WTC11 (cell line): ENCODE measurements at regions not wholly inside any gene's neighbourhood (a gene's known extent, or its start where the extent isn't known, plus 50 kb on each side); places are given as distances from the start of the nearest gene placed in this dataset.

Source experiments
- ATAC-seq: fragments of 200-7000 bp; cut with Tn5 transposase; 2 replicates; pipeline ENCODE4 v1.10.0; 2021; ENCODE audit warnings: mild to moderate bottlenecking, moderate library complexity
- CTCF ChIA-PET: fragments of 300-600 bp; sonication (Branson Sonifier 250); formaldehyde crosslinking; loops from one replicate; lab custom pipeline; 2021; ENCODE audit warnings: antibody characterized with exemption; lab: Charles Lee
- POLR2A ChIA-PET: fragments of 350-600 bp; sonication (Branson Sonifier 250); formaldehyde crosslinking; loops from one replicate; lab custom pipeline; 2021; ENCODE audit warnings: antibody characterized with exemption; lab: Charles Lee
- DNase-seq: peaks from one replicate; pipeline ENCODE4 v3.0.0; 2021; ENCODE audit warnings: low spot score
- H3K27ac Mint-ChIP-seq: 2 replicates; pipeline ENCODE4 v1.8.0; 2021; ENCODE audit warnings: mixed read lengths
- H3K27me3 Mint-ChIP-seq: 2 replicates; pipeline ENCODE4 v1.8.0; 2021; ENCODE audit warnings: low read depth, mild to moderate bottlenecking, moderate library complexity, mixed read lengths
- H3K36me3 Mint-ChIP-seq: 2 replicates; pipeline ENCODE4 v1.8.0; 2021; ENCODE audit warnings: mixed read lengths
- H3K4me1 Mint-ChIP-seq: 2 replicates; pipeline ENCODE4 v1.8.0; 2022; ENCODE audit warnings: mixed read lengths
- H3K4me3 Mint-ChIP-seq: 2 replicates; pipeline ENCODE4 v1.8.0; 2021; ENCODE audit warnings: mild to moderate bottlenecking, moderate library complexity, mixed read lengths
- H3K9me3 Mint-ChIP-seq: 2 replicates; pipeline ENCODE4 v1.8.0; 2021; ENCODE audit warnings: mixed read lengths
- EMX1 ChIP-seq: fragments of 250-450 bp; sonication (Bioruptor Pico); IDR thresholded peaks from 2 replicates; pipeline ENCODE4 v1.8.0; 2021; ENCODE audit warnings: mild to moderate bottlenecking
- ESRRA ChIP-seq: sonication (generic); formaldehyde crosslinking; IDR thresholded peaks from 2 replicates; pipeline ENCODE4 v1.8.1; 2022; ENCODE audit warnings: mild to moderate bottlenecking, missing genetic modification reagents, borderline replicate concordance
- ETV6 ChIP-seq: sonication (generic); formaldehyde crosslinking; IDR thresholded peaks from 2 replicates; pipeline ENCODE4 v1.8.1; 2022; ENCODE audit warnings: mild to moderate bottlenecking, missing genetic modification reagents
- FOXJ3 ChIP-seq: sonication (generic); formaldehyde crosslinking; IDR thresholded peaks from 2 replicates; pipeline ENCODE4 v1.9.0; 2021; ENCODE audit warnings: missing genetic modification reagents, mild to moderate bottlenecking, borderline replicate concordance
- GABPB1 ChIP-seq: sonication (generic); formaldehyde crosslinking; IDR thresholded peaks from 2 replicates; pipeline ENCODE4 v1.8.1; 2023; ENCODE audit warnings: mild to moderate bottlenecking, missing genetic modification reagents
- GRHL2 ChIP-seq: fragments of 250-450 bp; sonication (Bioruptor Pico); IDR thresholded peaks from 2 replicates; pipeline ENCODE4 v1.8.0; 2022; ENCODE audit warnings: mild to moderate bottlenecking, moderate library complexity; ENCODE audit not compliant: insufficient replicate concordance, severe bottlenecking
- HMGA2 ChIP-seq: fragments of 250-450 bp; sonication (Bioruptor Pico); IDR thresholded peaks from 2 replicates; pipeline ENCODE4 v1.4.0; 2021; ENCODE audit warnings: mild to moderate bottlenecking, moderate library complexity
- NFE2L1 ChIP-seq: sonication (generic); formaldehyde crosslinking; IDR thresholded peaks from 2 replicates; pipeline ENCODE4 v1.8.1; 2023; ENCODE audit warnings: missing genetic modification reagents
- SMAD3 ChIP-seq: sonication (generic); formaldehyde crosslinking; IDR thresholded peaks from 2 replicates; pipeline ENCODE4 v1.8.0; 2022; ENCODE audit warnings: missing genetic modification reagents, mild to moderate bottlenecking, borderline replicate concordance
- SMAD4 ChIP-seq: sonication (generic); formaldehyde crosslinking; IDR thresholded peaks from 2 replicates; pipeline ENCODE4 v1.8.0; 2022; ENCODE audit warnings: mild to moderate bottlenecking, missing genetic modification reagents
- TF ChIP-seq, protein P1 (sequence below): sonication (generic); formaldehyde crosslinking; IDR thresholded peaks from 2 replicates; pipeline ENCODE4 v1.8.1; 2023; ENCODE audit warnings: mild to moderate bottlenecking, missing genetic modification reagents
- TF ChIP-seq, protein P2 (sequence below): sonication (generic); formaldehyde crosslinking; conservative IDR thresholded peaks from 2 replicates; pipeline ENCODE4 v1.8.1; 2023; ENCODE audit warnings: mild to moderate bottlenecking, low read depth, missing genetic modification reagents, moderate library complexity
- TF ChIP-seq, protein P3 (sequence below): fragments of 250-450 bp; sonication (Bioruptor Pico); conservative IDR thresholded peaks from 2 replicates; pipeline ENCODE4 v1.9.0; 2021; ENCODE audit warnings: mild to moderate bottlenecking
- TF ChIP-seq, protein P4 (sequence below): fragments of 250-450 bp; sonication (Bioruptor Pico); IDR thresholded peaks from 2 replicates; pipeline ENCODE4 v1.9.0; 2021; ENCODE audit warnings: moderate library complexity, mild to moderate bottlenecking, inconsistent platforms, borderline replicate concordance
- TF ChIP-seq, protein P5 (sequence below): fragments of 200-600 bp; IDR thresholded peaks from 2 replicates; pipeline ENCODE4 v1.8.0; 2022; ENCODE audit warnings: antibody characterized with exemption
- TF ChIP-seq, protein P6 (sequence below): sonication (generic); formaldehyde crosslinking; IDR thresholded peaks from 2 replicates; pipeline ENCODE4 v1.8.1; 2022; ENCODE audit warnings: low read depth, missing genetic modification reagents, borderline replicate concordance
- TF ChIP-seq, protein P7 (sequence below): sonication (generic); formaldehyde crosslinking; IDR thresholded peaks from 2 replicates; pipeline ENCODE4 v1.8.1; 2023; ENCODE audit warnings: mild to moderate bottlenecking, moderate library complexity, missing genetic modification reagents

DNA sequence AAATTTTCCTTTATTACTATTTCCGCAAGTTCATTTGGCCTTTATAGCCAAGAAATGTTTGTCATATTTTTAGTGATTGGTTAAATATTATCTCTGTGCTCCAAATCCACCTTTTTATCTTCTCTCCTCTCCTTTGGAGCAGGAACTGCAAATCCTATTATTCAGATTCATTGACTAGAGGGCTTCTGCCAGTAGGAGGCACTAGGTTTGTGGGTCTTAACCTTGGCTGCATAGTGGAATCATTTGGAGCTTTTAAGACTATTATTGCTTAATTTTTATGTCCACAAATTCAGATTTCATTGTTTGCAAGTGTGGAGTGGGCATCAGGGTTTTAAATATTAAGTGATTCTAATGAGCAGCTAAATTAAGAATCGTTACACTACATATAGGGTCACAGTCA, 75.3 kb upstream of the SYT10 start:
- no peaks in the 10 kb centered on the region for H3K9me3 Mint-ChIP-seq
- no peak overlapping the region for H3K4me3 Mint-ChIP-seq
- POLR2A ChIA-PET: no interaction called here
- DNase-seq (no peak), ATAC-seq (peak; percentile 51)
- no peaks in the 10 kb centered on the region for H3K36me3 Mint-ChIP-seq
- H3K27me3 Mint-ChIP-seq: no peaks in the 10 kb centered on the region
- peaks cover 3% of the 10 kb centered on the region; the same call in 1 of the 2 replicates for H3K4me1 Mint-ChIP-seq
- CTCF ChIA-PET: interaction anchor here (1.0 to 1.4 kb wide), 6 partner anchors 15 to 91 kb away, joined by 3 to 9 read pairs (median 4); no protein-coding TSS in a partner anchor
- TF ChIP-seq, protein P1, sequence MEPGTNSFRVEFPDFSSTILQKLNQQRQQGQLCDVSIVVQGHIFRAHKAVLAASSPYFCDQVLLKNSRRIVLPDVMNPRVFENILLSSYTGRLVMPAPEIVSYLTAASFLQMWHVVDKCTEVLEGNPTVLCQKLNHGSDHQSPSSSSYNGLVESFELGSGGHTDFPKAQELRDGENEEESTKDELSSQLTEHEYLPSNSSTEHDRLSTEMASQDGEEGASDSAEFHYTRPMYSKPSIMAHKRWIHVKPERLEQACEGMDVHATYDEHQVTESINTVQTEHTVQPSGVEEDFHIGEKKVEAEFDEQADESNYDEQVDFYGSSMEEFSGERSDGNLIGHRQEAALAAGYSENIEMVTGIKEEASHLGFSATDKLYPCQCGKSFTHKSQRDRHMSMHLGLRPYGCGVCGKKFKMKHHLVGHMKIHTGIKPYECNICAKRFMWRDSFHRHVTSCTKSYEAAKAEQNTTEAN: no peak
- TF ChIP-seq GRHL2 (CRISPR knock-in tag) (no peak), SMAD4 (CRISPR knock-in tag) (no peak), EMX1 (CRISPR knock-in tag) (no peak), ESRRA (CRISPR knock-in tag) (no peak), FOXJ3 (CRISPR knock-in tag) (no peak), GABPB1 (no peak), SMAD3 (CRISPR knock-in tag) (no peak), HMGA2 (CRISPR knock-in tag) (no peak), ETV6 (CRISPR knock-in tag) (no peak), NFE2L1 (CRISPR knock-in tag) (no peak)
- TF ChIP-seq, protein P2, sequence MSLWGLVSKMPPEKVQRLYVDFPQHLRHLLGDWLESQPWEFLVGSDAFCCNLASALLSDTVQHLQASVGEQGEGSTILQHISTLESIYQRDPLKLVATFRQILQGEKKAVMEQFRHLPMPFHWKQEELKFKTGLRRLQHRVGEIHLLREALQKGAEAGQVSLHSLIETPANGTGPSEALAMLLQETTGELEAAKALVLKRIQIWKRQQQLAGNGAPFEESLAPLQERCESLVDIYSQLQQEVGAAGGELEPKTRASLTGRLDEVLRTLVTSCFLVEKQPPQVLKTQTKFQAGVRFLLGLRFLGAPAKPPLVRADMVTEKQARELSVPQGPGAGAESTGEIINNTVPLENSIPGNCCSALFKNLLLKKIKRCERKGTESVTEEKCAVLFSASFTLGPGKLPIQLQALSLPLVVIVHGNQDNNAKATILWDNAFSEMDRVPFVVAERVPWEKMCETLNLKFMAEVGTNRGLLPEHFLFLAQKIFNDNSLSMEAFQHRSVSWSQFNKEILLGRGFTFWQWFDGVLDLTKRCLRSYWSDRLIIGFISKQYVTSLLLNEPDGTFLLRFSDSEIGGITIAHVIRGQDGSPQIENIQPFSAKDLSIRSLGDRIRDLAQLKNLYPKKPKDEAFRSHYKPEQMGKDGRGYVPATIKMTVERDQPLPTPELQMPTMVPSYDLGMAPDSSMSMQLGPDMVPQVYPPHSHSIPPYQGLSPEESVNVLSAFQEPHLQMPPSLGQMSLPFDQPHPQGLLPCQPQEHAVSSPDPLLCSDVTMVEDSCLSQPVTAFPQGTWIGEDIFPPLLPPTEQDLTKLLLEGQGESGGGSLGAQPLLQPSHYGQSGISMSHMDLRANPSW (CRISPR knock-in tag): no peak
- TF ChIP-seq, protein P3, sequence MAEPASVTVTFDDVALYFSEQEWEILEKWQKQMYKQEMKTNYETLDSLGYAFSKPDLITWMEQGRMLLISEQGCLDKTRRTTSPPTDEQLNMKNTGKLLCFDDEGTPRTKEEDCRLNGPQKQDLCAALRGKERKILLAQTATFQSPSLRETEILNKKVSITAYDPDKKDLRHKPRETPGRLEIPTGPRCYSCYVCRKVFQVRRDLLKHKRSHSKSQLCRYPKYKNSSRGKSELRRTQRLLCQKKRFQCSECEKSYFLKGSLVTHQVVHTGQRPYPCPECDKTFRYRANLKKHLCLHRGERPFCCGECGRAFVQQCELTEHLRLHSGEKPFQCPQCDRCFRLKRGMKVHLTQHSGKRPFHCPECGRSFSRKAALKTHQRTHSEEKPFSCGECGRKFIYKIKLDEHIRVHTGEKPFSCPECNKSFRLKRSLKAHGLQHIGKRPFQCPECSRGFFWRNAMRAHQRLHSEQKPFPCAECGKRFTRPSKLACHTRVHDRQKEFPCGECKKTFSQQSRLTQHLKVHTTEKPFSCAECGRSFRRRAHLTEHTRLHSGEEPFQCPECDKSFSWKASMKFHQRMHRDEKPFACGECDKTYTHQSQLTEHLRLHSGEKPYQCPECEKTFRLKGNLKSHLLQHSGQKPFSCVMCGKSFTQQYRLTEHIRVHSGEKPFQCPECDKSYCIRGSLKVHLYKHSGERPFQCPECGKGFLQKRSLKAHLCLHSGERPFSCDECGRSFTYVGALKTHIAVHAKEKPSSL (CRISPR knock-in tag): no peak
- TF ChIP-seq, protein P4, sequence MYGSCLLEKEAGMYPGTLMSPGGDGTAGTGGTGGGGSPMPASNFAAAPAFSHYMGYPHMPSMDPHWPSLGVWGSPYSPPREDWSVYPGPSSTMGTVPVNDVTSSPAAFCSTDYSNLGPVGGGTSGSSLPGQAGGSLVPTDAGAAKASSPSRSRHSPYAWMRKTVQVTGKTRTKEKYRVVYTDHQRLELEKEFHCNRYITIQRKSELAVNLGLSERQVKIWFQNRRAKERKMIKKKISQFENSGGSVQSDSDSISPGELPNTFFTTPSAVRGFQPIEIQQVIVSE (CRISPR knock-in tag): no peak
- TF ChIP-seq, protein P5, sequence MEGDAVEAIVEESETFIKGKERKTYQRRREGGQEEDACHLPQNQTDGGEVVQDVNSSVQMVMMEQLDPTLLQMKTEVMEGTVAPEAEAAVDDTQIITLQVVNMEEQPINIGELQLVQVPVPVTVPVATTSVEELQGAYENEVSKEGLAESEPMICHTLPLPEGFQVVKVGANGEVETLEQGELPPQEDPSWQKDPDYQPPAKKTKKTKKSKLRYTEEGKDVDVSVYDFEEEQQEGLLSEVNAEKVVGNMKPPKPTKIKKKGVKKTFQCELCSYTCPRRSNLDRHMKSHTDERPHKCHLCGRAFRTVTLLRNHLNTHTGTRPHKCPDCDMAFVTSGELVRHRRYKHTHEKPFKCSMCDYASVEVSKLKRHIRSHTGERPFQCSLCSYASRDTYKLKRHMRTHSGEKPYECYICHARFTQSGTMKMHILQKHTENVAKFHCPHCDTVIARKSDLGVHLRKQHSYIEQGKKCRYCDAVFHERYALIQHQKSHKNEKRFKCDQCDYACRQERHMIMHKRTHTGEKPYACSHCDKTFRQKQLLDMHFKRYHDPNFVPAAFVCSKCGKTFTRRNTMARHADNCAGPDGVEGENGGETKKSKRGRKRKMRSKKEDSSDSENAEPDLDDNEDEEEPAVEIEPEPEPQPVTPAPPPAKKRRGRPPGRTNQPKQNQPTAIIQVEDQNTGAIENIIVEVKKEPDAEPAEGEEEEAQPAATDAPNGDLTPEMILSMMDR: no peak; the same call in 1 of the 2 replicates
- TF ChIP-seq, protein P6, sequence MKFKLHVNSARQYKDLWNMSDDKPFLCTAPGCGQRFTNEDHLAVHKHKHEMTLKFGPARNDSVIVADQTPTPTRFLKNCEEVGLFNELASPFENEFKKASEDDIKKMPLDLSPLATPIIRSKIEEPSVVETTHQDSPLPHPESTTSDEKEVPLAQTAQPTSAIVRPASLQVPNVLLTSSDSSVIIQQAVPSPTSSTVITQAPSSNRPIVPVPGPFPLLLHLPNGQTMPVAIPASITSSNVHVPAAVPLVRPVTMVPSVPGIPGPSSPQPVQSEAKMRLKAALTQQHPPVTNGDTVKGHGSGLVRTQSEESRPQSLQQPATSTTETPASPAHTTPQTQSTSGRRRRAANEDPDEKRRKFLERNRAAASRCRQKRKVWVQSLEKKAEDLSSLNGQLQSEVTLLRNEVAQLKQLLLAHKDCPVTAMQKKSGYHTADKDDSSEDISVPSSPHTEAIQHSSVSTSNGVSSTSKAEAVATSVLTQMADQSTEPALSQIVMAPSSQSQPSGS (CRISPR knock-in tag): no peak
- TF ChIP-seq, protein P7, sequence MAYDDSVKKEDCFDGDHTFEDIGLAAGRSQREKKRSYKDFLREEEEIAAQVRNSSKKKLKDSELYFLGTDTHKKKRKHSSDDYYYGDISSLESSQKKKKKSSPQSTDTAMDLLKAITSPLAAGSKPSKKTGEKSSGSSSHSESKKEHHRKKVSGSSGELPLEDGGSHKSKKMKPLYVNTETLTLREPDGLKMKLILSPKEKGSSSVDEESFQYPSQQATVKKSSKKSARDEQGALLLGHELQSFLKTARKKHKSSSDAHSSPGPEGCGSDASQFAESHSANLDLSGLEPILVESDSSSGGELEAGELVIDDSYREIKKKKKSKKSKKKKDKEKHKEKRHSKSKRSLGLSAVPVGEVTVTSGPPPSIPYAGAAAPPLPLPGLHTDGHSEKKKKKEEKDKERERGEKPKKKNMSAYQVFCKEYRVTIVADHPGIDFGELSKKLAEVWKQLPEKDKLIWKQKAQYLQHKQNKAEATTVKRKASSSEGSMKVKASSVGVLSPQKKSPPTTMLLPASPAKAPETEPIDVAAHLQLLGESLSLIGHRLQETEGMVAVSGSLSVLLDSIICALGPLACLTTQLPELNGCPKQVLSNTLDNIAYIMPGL (CRISPR knock-in tag): no peak
- TF ChIP-seq, all 79 proteins: peak for 0
- H3K27ac Mint-ChIP-seq: no peak overlapping the region
